ENCODE measurements at regions not wholly inside any gene's neighbourhood (a gene's known extent, or its start where the extent isn't known, plus 50 kb on each side); places are given as distances from the start of the nearest gene placed in this dataset.
"Not testable (repeated sequence)": the region's sequence is repeated elsewhere in the genome, so short reads cannot be mapped to it uniquely, and the experiment has no call there.

DNA sequence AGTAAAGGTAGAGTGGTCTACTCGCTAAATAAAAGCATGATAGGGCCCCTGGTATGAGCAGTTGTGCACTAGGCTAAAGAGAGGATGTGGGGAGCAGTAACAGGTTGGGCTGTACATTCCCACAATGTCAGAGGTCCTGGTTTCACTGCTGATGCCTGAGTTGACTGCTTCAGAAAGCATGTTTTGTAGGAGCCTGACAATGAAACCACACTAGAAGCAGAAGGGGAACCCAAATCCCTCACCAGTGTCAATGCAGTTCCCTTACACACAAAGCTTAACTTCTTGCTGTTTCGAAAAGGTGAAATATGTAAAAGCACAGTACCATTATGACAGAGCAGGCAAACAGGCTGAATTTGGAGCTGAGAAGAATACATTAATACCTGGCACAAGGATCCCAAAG is 291.7 kb upstream of the KYNU start:
- in situ Hi-C loops (cut with MboI; ENCODE audit: low sequenced_read_pairs): no loop called here

DNA sequence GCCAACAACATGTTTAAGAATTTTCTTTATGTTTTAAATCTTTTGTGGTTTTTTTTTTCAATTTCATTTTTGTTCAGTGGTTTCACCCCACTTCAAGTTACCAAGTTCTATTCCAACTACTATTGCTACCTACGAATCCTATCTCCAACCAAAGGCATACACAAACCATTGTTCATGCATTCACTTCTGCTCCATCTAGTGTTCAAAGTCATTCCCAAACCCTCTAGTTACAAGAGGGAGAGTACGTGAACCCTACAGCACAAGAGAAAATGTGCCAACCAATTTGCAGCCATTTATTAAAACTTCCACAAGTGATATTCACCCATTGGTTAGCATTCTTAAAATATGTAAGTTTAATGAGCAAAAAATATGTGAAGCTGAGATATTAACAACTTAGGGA is 295.1 kb upstream of the KYNU start:
- in situ Hi-C loops (cut with MboI; ENCODE audit: low sequenced_read_pairs): no loop called here

DNA sequence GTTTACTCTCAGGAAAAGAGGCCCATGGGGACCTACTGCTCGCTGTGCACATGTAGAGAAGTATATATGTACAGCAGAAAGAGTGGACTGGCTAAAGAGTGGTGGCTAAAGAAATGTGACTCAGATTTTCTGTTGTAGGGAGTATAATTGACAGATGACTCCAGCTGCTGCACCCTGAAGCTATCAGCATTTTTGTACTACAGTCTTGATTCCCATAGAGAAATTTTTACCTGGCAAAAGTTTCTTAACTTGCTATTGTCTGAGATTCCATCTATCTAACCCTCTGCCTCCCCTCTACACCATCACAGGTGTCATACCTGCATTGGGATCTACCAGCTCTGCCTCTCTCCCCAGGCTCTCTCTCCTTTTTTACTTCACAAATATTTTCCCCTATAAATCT is 296.0 kb upstream of the KYNU start:
- in situ Hi-C loops (cut with MboI; ENCODE audit: low sequenced_read_pairs): no loop called here

DNA sequence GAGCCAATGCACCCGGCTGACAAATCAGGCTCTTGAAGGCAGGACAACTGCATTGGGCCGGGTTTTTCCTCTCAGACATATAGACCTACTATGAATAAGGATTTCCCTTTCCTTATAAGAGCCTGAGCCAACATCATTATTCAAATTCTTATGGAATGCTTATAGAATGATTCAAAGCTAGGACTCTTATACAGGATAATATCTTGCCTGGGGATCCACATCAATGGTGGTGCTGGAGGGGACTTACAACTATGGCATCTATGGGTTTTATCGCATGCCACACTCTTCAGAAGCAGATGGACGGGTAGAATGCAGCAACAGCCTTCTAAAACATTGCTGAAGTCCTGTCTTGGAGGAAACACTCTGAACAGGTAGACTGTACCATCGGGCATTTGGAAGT is 296.8 kb upstream of the KYNU start:
- in situ Hi-C loops (cut with MboI; ENCODE audit: low sequenced_read_pairs): no loop called here

DNA sequence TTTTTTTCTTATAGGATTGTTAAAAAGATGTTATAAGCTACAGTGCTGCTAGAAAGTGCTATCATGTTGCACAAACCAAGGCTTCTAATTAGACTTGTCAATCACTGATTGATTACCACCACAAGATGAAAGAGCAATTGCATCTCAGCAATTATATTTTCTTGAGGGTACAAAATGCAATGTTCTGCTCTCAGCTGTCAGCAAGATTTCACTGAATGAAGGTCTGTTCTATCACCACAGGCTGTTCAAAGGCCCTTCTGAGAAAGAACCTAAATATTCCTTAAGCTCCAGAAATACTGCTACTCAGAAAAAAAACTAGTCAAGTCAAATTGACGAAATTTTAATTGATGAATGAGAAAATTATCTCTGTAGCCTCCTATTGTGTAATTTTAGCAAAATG is 301.9 kb upstream of the KYNU start:
- in situ Hi-C loops (cut with MboI; ENCODE audit: low sequenced_read_pairs): no loop called here

DNA sequence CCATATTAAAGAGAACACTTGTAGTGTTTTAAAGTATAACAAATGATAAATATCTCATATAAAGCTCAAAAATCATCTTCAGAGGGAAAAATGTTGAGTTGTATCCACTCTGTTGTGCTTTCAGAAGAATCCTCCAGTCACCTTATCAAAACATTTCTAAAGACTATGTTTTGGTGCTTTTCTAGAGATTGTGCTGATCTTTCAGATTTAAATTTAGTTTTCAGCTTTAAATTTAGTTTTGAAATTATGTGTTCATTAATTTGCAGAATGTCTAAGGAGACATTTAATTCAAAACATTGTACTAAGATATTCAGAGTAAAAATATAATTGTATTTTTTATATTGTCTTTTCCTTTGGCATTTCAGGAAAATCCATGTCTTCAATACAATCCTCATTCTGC is 303.1 kb upstream of the KYNU start:
- in situ Hi-C loops (cut with MboI; ENCODE audit: low sequenced_read_pairs): no loop called here

DNA sequence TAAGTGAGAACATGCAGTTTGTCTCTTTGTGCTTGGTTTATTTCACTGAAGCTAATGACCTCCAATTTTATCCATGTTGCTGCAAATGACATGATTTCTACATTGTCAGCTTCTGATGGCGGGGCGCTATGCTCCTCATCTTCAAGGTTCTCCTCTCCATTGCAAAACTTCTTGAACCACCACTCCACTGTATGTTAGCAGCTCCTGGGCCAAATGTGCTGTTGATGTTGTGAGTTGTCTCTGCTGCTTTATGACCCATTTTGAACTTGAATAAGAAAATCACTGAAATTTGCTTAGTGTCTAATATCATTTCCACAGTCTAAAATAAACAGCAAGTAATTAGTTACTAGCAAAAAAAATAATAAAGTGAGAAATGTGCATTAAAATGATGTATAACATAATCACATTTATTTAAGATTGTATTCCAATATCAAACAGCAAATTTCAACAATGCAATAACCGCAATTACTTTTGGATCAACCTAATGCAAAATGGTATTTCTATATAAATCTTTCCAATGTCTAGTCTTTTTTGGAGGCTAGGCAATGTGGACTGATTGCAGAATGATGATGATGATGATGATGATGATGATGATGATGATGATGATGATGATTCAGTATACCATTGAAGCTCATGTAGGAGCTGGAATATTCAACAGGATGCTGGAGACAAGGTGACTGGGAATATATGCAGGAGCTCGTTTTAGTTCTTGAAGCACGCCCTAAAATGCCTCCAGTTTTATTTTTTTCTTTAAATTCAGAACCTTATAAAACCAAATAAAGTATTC is 304.9 kb upstream of the KYNU start:
- in situ Hi-C loops (cut with MboI; ENCODE audit: low sequenced_read_pairs): no loop called here

DNA sequence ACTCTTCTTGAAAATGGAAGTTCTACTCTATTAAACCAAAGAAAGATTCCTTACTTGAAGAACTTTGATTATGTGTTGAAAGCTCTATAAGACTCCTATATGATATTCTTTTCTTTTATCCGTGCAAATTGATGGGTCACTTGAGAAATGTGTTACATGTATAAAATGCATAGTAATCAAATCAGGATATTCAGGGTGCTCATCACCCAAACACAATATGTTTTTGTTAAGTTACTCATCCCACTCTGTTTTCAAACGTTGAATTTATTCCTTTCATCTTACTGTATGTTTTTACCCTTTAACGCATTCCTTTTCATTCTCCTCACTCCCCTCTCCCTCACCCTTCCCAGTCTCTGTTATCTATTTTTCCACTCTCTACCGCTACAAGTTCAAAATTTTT is 305.5 kb upstream of the KYNU start:
- in situ Hi-C loops (cut with MboI; ENCODE audit: low sequenced_read_pairs): no loop called here

DNA sequence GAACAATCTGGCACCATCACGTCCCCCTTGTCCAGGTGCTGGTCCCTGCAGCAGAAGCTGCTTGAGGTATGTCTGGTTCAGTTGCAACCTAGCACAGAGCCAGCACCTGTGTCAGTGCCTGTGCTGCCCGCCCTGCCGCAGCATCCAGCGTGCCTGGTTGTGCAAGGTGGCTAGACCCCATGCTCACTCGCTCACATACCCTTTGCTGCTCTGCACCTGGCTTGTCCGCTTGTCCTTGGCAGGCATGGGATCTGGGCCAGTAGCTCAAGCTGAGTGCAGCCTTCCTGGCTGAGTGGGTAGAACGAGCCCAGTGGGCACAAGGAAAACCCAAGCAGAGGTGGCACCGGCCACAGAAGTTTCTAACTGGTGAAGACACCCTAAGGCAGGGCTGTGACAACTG is 314.6 kb upstream of the KYNU start:
- in situ Hi-C loops (cut with MboI; ENCODE audit: low sequenced_read_pairs): no loop called here

DNA sequence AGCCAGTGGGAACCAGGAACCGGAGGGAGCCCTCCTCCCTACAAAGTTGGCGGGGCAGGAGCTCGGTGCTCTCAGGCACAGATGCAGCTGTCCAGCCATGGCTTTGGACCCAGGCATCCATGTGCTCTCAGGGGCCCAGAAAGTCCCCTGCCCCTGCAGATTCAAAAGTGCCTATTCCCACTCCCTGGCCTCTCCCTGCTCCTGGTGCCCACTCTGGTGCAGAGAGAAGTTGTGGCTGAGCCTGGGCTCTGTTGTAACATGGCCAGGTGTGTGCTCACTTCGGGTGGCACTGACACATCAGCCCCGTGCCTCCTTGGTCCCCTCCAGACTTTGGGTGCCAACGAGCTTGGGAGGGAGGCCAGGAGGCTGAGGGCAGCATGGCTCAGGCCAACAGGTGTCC is 315.8 kb upstream of the KYNU start:
- in situ Hi-C loops (cut with MboI; ENCODE audit: low sequenced_read_pairs): no loop called here

DNA sequence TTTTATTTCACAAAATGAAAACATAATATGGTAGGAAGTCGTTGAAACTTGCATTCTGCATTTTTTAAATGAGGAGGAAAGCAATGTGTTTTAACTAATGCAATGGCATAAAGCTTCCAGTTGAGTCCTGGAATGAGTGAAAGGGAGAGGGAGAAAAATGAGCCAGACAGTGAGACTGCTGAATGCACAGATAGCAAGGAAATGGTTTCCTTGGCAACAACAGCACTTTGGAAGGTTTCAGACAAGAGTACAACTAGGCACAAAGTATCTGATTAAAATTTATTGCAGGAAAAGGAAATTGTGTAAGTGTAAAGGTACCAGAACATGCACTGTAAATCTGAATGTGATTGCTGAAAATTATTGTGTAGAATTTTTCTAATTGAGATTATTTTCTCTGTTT is 320.1 kb upstream of the KYNU start:
- in situ Hi-C loops (cut with MboI; ENCODE audit: low sequenced_read_pairs): no loop called here

DNA sequence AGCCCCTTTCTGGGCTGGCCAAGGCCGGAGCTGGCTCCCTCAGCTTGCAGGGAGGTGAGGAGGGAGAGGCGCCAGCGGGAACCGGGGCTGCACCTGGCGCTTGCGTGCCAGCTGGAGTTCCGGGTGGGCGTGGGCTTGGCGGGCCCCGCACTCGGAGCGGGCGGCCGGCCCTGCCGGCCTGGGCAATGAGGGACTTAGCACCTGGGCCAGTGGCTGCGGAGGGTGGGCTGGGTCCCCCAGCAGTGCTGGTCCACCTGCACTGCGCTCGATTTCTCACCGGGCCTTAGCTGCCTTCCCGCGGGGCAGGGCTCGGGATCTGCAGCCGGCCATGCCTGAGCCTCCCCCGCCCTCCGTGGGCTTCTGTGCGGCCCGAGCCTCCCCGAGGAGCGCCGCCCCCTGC is 331.5 kb upstream of the KYNU start:
- in situ Hi-C loops (cut with MboI; ENCODE audit: low sequenced_read_pairs): not testable (repeated sequence)

DNA sequence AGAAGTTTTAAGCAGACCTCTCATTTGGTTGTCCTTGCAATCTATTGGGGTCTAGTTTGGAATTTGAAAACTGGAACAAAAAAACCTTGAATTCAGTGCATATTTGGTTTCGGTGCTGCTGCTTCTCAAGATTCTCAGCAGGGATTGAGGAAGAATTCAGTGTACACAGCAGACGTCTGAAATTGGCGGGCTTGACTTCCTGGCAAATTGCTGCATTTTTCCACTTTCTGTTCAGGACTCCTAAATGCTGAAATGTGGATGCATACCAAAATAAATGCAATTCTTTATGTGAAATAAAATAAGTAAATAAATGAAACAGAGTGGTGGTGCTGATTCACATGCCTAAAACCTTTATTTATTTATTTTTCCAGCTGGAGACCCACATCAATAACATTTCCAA is 332.4 kb upstream of the KYNU start:
- in situ Hi-C loops (cut with MboI; ENCODE audit: low sequenced_read_pairs): no loop called here

DNA sequence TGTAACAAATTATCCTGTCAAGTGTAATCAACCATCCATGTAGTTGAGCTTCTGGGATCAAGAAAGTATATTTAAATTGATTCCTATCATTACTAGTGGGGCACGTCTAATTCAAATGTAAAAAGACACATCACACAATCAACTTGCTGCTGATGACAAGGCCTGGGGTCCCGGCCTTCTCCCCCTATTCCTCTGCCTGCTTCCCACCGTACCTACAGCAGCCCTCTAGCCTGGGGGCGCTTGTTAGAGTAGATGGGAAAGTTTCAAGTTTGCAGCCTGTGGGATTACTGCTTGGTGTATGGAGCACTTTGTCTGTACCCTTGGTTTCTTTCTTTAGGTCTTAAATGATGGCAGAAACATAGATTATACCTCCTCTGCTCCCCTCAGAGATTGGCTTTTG is 333.3 kb upstream of the KYNU start:
- in situ Hi-C loops (cut with MboI; ENCODE audit: low sequenced_read_pairs): no loop called here

DNA sequence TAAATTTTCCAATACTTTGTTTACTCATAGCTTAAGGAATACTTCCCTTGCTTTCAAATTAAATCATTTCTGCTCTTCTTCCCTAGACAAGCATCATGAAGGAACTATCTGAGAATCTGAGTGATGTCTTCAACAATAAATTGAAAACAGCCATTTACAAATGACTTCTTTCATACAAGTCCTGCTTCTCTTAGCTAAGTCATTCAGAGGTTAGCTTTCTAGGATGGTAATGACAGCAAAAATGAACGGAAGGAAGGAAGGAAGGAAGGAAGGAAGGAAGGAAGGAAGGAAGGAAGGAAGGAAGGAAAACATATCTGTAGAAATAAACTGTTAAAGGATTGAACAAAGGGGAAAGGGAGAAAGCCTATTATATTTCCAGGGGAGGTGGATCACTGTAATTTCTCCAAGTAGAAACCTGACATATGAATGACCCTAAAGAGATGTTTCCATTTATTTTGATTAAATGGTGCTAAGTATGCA is 335.0 kb upstream of the KYNU start:
- in situ Hi-C loops (cut with MboI; ENCODE audit: low sequenced_read_pairs): no loop called here

DNA sequence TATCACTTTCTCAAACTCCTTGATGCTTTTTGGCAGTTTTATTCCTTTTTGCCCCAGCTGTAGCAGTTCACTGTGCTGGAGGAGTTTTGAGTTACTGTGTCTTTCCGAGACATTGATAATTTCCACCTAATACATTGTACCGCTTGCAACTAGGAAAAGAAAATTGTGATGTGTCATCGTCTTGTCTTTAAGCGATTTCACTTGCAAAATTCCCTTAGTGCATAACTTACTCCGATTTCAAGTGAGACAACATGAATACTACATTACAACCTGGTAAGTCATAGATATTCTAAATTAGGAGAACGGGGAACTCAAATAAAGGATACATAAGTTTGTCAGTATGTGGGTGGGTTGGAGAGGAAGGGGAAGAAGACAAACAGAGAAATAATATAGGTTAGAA is 340.5 kb upstream of the KYNU start:
- in situ Hi-C loops (cut with MboI; ENCODE audit: low sequenced_read_pairs): no loop called here

DNA sequence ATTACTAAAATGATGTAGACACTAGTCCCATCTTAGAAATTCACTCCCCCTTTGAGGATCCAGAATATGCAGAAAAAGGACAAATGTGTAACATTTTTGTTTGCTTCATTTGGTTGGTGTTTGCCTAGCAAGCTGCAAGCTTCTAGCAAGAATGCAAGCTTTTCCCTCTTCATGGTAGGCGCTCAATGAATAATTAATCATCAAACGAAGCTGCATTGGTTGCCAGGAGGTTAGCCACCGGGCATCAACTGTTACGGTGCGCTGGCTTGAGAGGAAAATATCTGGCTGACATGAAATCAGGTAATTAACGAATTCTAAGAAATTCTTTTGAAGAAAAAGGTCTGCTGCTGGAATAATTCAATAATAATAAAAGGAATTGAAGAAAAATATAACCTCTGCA is 341.0 kb upstream of the KYNU start:
- in situ Hi-C loops (cut with MboI; ENCODE audit: low sequenced_read_pairs): no loop called here

DNA sequence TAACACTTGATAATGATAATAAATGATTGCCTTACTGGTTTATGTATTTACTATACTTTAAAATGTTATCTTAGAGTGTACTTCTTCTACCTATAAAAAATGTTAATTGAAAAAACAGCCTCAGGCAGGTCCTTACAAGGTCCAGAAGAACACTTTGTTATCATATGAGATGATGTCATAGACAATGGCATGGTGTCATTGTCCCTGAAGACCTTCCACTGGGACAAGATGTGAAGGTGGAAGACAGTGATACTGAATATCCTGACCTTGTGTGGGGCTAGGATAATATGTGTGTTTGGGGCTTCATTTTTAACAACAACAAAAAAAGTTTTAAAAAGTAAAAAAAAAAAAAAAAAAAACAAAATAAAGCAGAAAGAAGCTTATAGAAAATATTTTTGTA is 342.2 kb upstream of the KYNU start:
- in situ Hi-C loops (cut with MboI; ENCODE audit: low sequenced_read_pairs): no loop called here

DNA sequence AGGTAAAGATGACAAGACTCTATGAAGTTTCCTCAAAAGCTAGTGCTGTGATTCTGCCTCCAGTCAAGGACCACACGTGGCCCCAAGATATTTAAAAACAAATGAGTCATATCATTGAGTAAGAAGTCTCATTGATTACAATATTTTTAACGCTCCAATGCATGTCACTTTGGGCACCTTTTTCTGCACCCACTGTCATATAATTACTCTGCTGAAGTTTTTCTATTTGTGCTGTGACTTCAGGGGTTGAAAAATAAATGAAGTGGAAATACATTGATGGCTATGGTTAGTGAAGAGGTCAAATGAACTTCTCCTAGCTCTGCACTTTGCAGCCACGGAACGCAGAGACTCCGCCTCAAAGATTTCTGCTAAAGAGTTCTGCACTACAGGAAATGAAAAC is 344.3 kb upstream of the KYNU start:
- in situ Hi-C loops (cut with MboI; ENCODE audit: low sequenced_read_pairs): no loop called here

DNA sequence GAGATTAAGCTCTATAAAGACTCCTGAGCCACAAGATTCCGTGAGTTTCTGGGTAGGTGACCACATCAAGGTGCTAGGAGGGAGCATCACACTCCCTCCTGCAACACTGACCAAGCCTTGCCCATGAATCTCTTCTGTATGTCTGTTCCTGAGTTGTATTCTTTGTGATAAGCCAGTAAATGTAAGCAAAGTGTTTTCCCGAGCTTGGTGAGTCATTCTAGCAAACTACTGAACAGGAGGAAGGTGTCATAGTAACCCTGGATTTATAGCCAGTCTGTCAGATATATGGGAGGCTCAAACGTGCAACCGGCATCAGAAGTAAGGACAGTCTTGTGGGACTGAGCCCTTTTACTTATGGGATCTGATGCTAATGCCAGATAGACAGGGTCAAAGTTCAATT is 346.1 kb upstream of the KYNU start:
- in situ Hi-C loops (cut with MboI; ENCODE audit: low sequenced_read_pairs): no loop called here

DNA sequence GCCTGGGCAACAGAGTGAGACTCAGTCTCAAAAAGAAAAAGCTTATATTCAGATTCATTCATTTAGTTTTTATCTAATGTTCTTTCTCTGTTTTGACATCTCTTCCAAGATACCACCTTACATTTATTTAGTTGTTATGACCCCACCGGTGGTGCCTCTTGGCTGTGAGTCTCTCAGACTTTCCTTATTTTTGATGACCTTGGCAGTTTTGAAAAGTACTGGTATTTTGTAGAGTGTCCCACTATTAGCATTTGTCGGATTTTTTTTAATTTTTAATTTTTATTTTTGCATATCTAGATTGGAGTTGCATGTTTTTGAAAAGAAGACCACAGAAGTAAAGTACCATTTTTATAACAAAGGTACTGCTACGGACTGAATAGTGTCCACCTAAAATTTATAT is 351.7 kb upstream of the KYNU start:
- in situ Hi-C loops (cut with MboI; ENCODE audit: low sequenced_read_pairs): no loop called here

DNA sequence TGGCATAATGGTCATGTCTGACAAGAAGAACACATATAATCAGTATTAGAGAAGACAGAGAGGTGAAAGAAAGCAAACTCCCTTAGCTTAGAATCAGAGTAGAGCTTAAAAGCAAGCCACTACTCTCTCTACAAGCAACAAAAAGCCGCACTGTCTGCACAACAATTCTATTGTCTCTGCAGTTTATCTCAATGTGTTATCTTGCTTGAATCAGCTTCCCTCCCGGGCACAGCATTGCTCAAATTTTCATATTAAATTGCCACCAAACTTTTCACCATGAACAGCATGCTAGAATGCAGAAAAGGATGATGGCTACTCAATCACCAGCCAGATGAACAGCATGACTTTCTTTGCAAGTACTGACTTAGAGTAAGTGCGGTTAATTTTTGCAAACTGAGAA is 356.0 kb upstream of the KYNU start:
- in situ Hi-C loops (cut with MboI; ENCODE audit: low sequenced_read_pairs): no loop called here

DNA sequence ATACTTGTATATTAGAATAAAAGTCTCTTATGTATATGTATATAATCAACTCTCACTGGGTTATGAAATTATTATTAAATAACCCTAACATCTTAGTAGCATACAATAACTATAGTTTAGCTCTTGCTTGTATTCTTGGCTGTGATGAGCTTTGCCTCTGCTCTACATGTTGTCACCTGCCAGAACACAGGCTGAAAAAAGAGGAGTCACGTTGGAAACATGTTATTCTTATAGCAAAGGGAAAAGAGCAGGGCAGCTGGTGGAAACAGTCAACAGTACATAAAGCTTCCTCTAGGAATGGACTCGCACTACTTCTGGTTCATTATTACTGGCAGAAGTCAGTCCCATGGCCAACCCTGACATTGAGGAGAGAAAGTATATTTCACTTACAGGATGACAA is 362.0 kb upstream of the KYNU start:
- in situ Hi-C loops (cut with MboI; ENCODE audit: low sequenced_read_pairs): no loop called here
